ENCODE measurements at regions not wholly inside any gene's neighbourhood (a gene's known extent, or its start where the extent isn't known, plus 50 kb on each side); places are given as distances from the start of the nearest gene placed in this dataset.

- Mint-ChIP-seq H3K36me3 (ENCODE audit: low read depth) (no peaks in the 10 kb centered on the region; the same call in 1 of the 2 replicates), H3K4me1 (ENCODE audit: low read depth) (no peaks in the 10 kb centered on the region), H3K27ac (no peak overlapping the region), H3K4me3 (no peak overlapping the region), H3K27me3 (ENCODE audit: insufficient read depth) (peaks cover 3% of the 10 kb centered on the region), H3K9me3 (peaks cover 60% of the 10 kb centered on the region)
- TF ChIP-seq, protein P1, sequence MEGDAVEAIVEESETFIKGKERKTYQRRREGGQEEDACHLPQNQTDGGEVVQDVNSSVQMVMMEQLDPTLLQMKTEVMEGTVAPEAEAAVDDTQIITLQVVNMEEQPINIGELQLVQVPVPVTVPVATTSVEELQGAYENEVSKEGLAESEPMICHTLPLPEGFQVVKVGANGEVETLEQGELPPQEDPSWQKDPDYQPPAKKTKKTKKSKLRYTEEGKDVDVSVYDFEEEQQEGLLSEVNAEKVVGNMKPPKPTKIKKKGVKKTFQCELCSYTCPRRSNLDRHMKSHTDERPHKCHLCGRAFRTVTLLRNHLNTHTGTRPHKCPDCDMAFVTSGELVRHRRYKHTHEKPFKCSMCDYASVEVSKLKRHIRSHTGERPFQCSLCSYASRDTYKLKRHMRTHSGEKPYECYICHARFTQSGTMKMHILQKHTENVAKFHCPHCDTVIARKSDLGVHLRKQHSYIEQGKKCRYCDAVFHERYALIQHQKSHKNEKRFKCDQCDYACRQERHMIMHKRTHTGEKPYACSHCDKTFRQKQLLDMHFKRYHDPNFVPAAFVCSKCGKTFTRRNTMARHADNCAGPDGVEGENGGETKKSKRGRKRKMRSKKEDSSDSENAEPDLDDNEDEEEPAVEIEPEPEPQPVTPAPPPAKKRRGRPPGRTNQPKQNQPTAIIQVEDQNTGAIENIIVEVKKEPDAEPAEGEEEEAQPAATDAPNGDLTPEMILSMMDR (IDR thresholded peaks at IDR 0.05): no peak
- DNase-seq: no peak
Observed at GRCh38 chr15:53080484-53080883, 290.3 kb upstream of the ONECUT1 start.

- H3K9me3 Mint-ChIP-seq: peaks cover 60% of the 10 kb centered on the region
- no peak overlapping the region for H3K4me3 Mint-ChIP-seq
- TF ChIP-seq, protein P1 (IDR thresholded peaks at IDR 0.05): no peak
- DNase-seq: no peak
- H3K27ac Mint-ChIP-seq: no peak overlapping the region
- H3K36me3 Mint-ChIP-seq (ENCODE audit: low read depth): no peaks in the 10 kb centered on the region
- H3K4me1 Mint-ChIP-seq (ENCODE audit: low read depth): no peaks in the 10 kb centered on the region
- no peaks in the 10 kb centered on the region; the same call in 1 of the 2 replicates for H3K27me3 Mint-ChIP-seq (ENCODE audit: insufficient read depth)
Observed at GRCh38 chr15:53074221-53074620, 284.1 kb upstream of the ONECUT1 start.

DNA sequence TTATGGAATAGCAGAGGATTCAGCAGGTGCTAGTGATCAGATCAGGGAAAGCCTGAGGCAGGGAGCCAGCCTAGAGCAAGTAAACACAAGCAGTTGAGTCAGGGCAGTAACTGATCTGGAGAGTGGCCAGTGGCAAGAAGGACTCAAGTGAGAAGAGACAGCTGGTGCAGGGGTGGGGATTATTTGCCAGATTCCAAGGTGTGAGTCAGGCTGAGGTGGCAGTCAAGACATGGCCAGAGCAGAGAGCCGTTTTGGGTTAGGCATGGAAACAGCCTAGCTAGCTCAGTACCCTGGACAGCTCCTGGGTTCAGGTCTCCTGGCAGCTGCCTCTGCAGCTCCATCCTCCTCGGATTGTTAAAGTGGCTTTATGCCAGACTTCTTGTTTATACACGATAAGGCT is 281.9 kb upstream of the ONECUT1 start:
- Mint-ChIP-seq H3K9me3 (peaks cover 66% of the 10 kb centered on the region), H3K4me3 (no peak overlapping the region), H3K27me3 (ENCODE audit: insufficient read depth) (no peaks in the 10 kb centered on the region; the same call in 1 of the 2 replicates), H3K36me3 (ENCODE audit: low read depth) (no peaks in the 10 kb centered on the region), H3K4me1 (ENCODE audit: low read depth) (no peaks in the 10 kb centered on the region), H3K27ac (no peak overlapping the region)
- TF ChIP-seq, protein P1 (IDR thresholded peaks at IDR 0.05): no peak
- DNase-seq: peak; percentile 14

GRCh38 chr15:53068636-53069035 is 278.5 kb upstream of the ONECUT1 start:
- peaks cover 63% of the 10 kb centered on the region for H3K9me3 Mint-ChIP-seq
- H3K4me1 Mint-ChIP-seq (ENCODE audit: low read depth): no peaks in the 10 kb centered on the region
- TF ChIP-seq, protein P1 (IDR thresholded peaks at IDR 0.05): no peak
- no peaks in the 10 kb centered on the region; the same call in 1 of the 2 replicates for H3K27me3 Mint-ChIP-seq (ENCODE audit: insufficient read depth)
- no peaks in the 10 kb centered on the region for H3K36me3 Mint-ChIP-seq (ENCODE audit: low read depth)
- DNase-seq: no peak
- H3K27ac Mint-ChIP-seq: no peak overlapping the region
- H3K4me3 Mint-ChIP-seq: no peak overlapping the region

DNA sequence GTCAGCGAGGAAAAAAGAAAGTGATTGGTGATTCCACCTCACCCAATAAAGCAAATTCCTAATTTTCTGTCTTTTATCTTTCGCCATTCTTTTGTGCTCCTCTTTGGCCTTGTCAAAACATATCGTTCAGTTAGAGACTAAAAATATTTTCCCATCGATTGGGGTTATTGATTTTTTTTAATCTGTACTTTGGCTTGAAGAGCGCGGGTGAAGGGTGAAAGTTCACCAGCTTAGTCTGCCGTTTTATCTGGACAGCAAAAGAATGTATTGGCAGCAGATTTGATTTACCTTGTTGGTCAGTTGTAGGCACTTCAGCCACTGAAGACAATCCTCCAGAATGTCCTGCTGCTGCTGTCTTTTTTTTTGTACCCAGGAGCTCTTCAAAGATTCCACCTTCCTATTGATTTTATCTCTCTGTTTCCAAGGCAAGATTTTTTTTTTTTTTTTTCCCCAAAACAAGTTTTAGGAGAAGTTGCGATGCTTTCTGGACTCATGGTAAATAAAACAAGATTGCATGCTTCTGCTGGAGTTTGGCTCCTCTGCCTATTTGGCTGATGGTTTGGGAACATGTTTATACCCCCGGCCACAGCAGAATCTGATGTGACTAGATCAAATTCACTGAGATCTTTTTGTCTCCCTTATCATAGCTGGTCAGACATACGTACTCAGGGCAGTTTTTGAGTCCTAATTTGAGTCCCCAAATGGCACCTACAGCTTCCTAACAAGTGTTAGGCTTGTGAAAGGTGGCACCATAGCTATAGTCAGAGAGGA is 269.3 kb upstream of the ONECUT1 start:
- TF ChIP-seq, protein P1 (IDR thresholded peaks at IDR 0.05): no peak
- Mint-ChIP-seq H3K27ac (no peak overlapping the region), H3K9me3 (peaks cover 37% of the 10 kb centered on the region), H3K4me1 (ENCODE audit: low read depth) (no peaks in the 10 kb centered on the region), H3K4me3 (no peak overlapping the region), H3K36me3 (ENCODE audit: low read depth) (no peaks in the 10 kb centered on the region), H3K27me3 (ENCODE audit: insufficient read depth) (no peaks in the 10 kb centered on the region; the same call in 1 of the 2 replicates)
- no peak for DNase-seq
